ENCODE measurements at regions not wholly inside any gene's neighbourhood (a gene's known extent, or its start where the extent isn't known, plus 50 kb on each side); places are given as distances from the start of the nearest gene placed in this dataset.

GRCh38 chr2:14557111-14557510 is 75.4 kb upstream of the LRATD1 start:
- no peaks in the 10 kb centered on the region for H3K9me3 ChIP-seq
- TF ChIP-seq CTCF (IDR thresholded peaks at IDR 0.05) (no peak), HDAC2 (IDR thresholded peaks at IDR 0.05) (no peak), CBX8 (IDR thresholded peaks at IDR 0.05) (no peak), FOSB (CRISPR knock-in tag; IDR thresholded peaks at IDR 0.05) (no peak), FOSL2 (IDR thresholded peaks at IDR 0.05) (no peak), FOSL2 (CRISPR knock-in tag; IDR thresholded peaks at IDR 0.05) (no peak), POLR2AphosphoS2 (conservative IDR thresholded peaks at IDR 0.05; ENCODE audit: low read length) (no peak), MYC (IDR thresholded peaks at IDR 0.05; ENCODE audit: borderline replicate concordance, low read length) (no peak), BHLHE40 (IDR thresholded peaks at IDR 0.05; ENCODE audit: low read depth, low read length) (no peak), NR3C1 (IDR thresholded peaks at IDR 0.05) (no peak), FOXS1 (CRISPR knock-in tag; IDR thresholded peaks at IDR 0.05) (no peak), CHD4 (IDR thresholded peaks at IDR 0.05; ENCODE audit: borderline replicate concordance) (no peak), RFX5 (IDR thresholded peaks at IDR 0.05) (no peak), SMC3 (IDR thresholded peaks at IDR 0.05) (no peak), MAZ (IDR thresholded peaks at IDR 0.05; ENCODE audit: borderline replicate concordance, low read depth, low read length) (no peak), TFCP2L1 (CRISPR knock-in tag; IDR thresholded peaks at IDR 0.05) (no peak), E2F6 (IDR thresholded peaks at IDR 0.05; ENCODE audit: borderline replicate concordance, low read depth) (no peak), RCOR1 (IDR thresholded peaks at IDR 0.05; ENCODE audit: low read depth, low read length) (no peak), ZNF302 (CRISPR knock-in tag; IDR thresholded peaks at IDR 0.05) (no peak), HOXB5 (CRISPR knock-in tag; IDR thresholded peaks at IDR 0.05) (no peak), POLR2A (IDR thresholded peaks at IDR 0.05; ENCODE audit: low read length) (no peak)
- FAIRE-seq (no peak), DNase-seq (ENCODE audit: low read depth in 1 of 2, low spot score in 1 of 2) (no peak), ATAC-seq (no peak)
- CTCF ChIA-PET = no interaction called here
- no peak overlapping the region for H3K4me2 ChIP-seq
- no peaks in the 10 kb centered on the region for H3K4me1 ChIP-seq
- WGBS (ENCODE audit: missing lambda C conversion rate) = 0% methylated on average over 1 of the region's 1 CpG
- no peak overlapping the region for H3K27ac ChIP-seq
- no peak overlapping the region for H3K4me3 ChIP-seq
- POLR2A ChIA-PET = no interaction called here

- H3K4me1 ChIP-seq = no peaks in the 10 kb centered on the region
- POLR2A ChIA-PET = no interaction called here
- H3K27ac ChIP-seq = no peak overlapping the region
- no peak for TF ChIP-seq MAFK (IDR thresholded peaks at IDR 0.05; ENCODE audit: partially characterized antibody)
- TF ChIP-seq CBX8 (IDR thresholded peaks at IDR 0.05) = no peak
- no peak for TF ChIP-seq ZC3H11A (IDR thresholded peaks at IDR 0.05)
- TF ChIP-seq NR3C1 (IDR thresholded peaks at IDR 0.05) = no peak
- TF ChIP-seq MYC (IDR thresholded peaks at IDR 0.05; ENCODE audit: borderline replicate concordance, low read length) = no peak
- TF ChIP-seq REST (IDR thresholded peaks at IDR 0.05) = no peak
- TF ChIP-seq HEYL (CRISPR knock-in tag; IDR thresholded peaks at IDR 0.05) = no peak
- no peak for TF ChIP-seq PBX3 (IDR thresholded peaks at IDR 0.05)
- DNase-seq (ENCODE audit: low read depth in 1 of 2, low spot score in 1 of 2) = no peak
- CTCF ChIA-PET = no interaction called here
- no peak for ATAC-seq
- no peaks in the 10 kb centered on the region for H3K9me3 ChIP-seq
- no peak overlapping the region for H3K4me2 ChIP-seq
- no peak overlapping the region for H3K4me3 ChIP-seq
- no peak for FAIRE-seq
- WGBS (ENCODE audit: missing lambda C conversion rate) = 3% methylated on average over 2 of the region's 2 CpGs
Observed at GRCh38 chr2:14557916-14558315, 74.6 kb upstream of the LRATD1 start.

Data from A549 (cell line).